Activated gamma-delta T cell treated with anti-CD3 and anti-CD28 coated beads, Interleukin-2, amount 50 U/mL, for 16 hours (primary cell): ENCODE measurements at regions not wholly inside any gene's neighbourhood (a gene's known extent, or its start where the extent isn't known, plus 50 kb on each side); places are given as distances from the start of the nearest gene placed in this dataset.

ENCODE experiments used
- DNase-seq: peaks from one replicate; pipeline ENCODE4 v3.0.0-alpha.2; 2020; ENCODE audit warnings: low read depth

DNA sequence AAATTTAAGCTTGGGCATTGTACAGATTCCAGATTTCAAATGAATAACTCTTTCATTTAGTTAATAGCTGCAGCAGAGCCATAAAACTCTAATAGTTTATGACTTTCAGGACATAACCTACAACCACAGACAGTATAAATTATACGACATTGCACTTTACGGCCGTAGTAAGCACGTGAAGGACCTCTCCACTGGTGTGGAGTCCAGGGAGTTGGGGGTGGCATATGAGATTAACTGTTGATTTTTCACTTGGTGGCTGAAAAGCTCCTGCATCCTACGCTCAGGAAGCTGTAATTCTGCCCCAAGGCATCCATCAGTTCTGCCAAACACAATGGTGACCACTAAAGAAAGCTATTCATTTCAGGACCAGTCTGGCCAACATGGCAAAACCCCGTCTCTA lies 376.2 kb downstream of the SOX11 start:
- DNase-seq = no peak

DNA sequence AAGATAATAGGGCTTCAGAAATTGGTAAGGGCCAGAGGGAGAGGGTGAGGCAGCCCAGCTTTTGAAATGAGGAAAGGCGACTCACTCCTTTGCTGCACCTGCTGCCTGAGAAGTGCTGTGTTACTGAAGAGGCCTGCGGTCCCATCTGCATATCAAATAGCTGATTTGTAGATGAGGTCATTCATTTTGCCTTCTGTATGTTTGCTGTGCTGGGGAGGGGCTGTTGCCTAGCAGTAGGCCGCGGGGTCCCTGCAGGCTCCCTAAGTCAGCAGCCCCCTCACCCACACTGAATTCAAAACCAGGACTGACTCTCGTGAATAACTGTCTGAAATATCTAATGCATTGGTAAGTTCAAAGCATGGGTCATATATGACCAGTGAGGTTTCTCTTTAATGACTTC lies 377.2 kb downstream of the SOX11 start:
- no peak for DNase-seq

DNA sequence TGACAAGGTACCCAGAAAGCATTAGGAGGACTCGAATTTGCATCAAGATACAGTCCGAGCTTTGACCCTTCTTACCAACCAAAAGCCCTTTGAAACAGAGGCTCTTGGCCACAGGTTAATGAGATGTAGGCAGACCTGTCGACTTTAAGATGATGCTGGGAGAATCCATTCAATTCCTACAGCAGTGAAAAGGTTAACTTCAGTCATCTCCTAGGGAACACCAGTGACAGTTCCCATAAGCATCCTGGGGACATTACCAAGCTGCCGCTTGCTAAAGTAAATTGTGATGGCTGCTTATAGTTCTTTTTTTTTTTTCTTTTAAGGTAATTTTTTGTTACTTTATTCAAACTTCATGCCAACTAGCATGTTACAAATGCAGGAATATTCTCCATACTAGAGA lies 379.3 kb downstream of the SOX11 start:
- no peak for DNase-seq

DNA sequence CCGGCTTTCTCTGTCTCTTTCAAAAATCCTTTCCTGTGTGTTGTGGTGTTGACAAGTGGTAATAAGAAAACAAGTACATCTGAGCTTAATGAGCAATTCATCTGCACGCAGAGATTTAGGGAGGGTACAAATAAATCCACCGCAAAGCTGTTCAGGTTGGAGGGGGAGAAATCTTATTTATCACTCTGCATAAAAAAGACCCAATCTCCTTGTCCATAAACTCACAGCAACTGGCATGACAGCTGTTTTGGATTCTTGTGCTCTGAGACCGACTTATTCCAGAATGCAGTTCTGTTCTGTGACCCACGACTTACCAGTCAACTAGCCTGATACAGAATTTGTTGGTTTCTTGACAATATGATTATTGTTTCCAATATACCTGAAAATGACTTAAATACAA lies 380.1 kb downstream of the SOX11 start:
- DNase-seq = no peak

DNA sequence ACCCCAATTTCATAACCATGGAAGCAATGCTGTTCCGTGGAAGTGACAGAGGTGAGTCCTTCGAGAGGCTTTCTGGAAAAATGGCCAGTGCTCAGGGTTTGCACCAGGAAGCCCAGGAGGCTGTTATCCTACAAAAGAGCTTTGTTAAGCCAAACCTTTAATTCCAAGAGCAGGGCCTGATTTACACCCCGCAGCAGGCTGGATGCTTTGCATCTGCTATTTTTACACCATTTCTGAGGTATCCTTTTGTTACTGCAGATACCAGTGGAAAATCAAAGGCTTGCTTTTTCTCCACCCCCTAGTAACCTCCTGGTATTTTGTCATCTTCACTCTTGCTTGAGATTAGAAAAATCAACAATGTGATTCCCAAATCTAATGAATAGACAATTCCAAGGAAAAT lies 380.6 kb downstream of the SOX11 start:
- DNase-seq = no peak

DNA sequence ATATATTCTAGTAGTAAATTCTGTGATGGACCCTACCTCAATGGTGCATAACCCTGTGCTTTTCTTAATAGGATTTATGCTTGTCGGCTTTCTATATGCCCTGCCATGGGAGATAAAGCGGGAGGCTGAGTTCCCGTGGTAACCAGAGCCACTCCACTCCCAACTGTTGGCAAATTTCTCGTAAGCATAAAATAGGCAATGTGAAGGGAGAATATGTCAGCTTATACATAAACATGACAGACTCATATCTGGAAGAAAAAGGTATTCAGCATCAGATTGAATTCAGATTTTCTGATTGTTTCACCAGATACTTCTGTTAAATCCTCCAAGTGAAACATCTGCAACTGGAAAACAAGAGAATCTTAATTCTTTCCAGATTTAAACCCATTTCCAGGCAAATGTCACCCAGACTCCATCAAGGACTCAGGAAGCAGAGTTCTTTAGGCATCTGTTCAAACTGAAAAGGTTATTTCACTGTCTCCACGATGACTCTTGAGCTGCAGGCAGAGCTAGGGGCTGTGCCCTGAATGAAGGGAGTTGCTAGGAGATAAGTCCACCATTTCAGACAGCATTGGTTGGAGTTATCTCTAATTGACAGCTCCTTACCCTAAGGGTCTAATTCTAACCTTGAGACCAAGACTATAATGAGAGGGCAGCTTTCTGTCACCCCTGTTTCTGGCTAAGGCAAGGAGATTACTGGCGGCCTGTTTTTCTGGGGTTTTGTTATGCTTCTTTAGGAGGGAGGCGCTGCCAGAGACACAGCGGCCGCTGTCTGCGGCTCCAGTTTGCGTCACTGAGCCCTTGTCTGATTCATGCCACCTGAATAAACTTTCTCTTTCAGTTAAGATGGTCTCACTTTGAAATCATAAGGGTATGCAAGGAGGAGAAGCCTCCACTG lies 381.3 kb downstream of the SOX11 start:
- no peak for DNase-seq

DNA sequence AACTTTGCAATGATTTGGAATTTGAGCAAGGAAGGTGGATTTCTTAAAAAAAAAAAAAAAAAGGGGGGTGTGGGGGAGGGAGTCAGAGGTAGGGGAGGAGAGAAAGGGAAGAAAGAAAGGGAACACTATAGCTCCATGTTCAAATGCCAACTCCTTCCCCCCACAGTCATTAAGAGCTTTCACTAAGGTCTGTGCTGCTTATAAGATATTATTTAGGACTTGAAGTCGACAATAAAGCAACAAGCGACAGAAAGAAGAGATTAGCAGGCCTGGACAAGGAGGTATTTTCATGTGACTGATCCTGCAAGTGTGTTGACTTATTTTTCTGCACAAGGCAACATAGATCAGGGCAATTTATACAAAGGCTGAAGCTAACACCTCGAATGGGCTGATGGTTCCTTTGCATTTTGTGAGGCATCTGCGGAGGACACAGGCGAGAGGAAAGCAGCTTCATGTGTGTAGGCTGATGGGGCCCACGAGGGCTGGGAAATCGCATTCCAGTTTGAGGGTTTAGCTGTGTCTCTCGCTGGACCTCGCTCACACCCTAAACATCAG lies 382.0 kb downstream of the SOX11 start:
- DNase-seq = no peak

DNA sequence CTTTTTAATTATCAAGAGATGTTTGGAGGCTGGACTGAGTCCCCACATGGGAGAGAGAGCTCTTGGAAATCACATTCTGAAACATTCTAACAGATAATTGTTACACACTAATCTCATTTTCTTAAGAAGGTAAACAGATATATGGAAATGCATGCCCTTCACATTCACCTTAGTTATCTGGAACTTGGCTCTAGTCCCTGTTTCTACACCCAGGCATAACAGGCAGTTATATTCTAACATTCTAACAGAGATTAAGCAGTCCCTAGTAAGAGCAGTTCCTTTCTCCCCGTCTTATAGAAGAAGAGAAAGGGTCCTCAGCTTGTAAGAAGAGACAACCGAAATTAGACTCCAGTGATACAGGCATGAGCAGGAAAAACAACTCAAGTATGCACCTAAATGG lies 385.4 kb downstream of the SOX11 start:
- no peak for DNase-seq

DNA sequence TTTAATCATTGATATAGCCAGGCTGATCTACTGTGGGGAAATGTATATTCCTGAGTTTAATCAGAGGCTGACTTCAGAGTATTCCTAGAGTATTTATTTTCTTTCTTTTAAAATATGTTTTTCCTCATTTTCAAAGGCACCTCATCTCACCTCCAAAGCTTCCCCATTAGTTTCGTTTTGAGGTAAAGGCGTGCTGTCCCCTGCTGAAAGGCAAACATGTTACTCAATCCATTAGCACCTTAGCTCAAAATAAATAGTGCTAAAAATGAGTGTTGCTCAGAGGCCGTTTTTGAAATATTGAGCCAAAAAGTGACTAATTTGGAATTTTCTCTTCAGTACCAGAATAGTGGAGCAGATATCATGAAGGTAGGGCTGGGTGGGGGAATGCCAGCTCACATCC lies 386.2 kb downstream of the SOX11 start:
- no peak for DNase-seq

DNA sequence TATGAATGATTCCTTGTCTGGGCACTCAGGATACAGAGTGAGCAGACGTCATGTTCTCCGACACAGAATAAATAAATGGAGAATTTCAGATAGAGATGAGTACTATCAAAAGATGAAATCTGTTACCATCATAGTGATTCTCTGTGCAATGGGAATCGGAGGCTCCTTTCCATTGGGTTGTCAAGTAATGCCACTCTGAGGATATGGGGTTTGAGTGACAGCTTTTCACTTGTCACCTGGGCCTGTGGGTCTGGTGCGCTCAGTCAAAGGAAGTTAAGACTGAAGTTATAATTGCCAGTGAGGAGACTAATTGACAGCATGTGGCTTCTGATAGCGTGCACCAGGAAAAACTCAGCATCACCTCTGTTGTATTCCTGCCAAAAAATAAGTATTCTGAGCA lies 387.2 kb downstream of the SOX11 start:
- DNase-seq = no peak

DNA sequence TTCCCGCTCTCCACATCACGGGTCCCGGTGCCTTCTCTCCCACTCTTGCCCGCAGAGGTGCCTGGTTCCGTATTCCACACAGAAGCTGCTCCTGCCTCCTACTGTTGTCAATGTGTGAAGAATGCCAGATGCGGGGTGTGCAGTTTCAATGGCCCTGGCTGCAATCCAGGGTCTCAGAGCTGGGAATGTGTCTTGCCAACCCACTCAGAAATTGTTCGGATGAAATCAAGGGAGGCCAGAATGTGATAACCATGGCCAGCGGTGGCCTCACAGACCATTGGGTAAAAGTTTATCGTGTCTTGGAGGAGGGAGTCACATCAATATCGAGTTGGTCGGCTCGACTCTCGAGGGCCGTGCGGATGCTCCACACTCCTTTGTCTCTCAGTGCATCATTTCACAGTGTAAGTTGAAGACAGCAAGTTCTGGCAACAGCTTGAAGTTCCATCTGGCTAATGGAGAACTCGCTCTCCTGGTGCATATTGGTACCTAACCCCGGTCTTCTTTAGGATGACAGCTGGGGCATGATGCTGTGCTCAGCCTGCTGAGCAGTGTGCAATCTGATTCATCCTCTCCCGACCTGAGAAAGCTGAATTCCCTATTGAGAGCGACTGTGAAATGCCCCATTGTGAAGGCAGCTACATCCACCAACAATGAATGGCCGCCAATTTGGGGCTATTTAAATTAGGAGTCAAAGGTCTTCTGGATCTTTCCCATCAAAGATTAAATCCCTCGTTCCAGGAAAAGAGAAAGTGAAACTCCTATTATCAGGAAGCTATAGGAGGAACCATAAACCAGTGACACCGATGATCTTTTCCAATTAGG lies 389.0 kb downstream of the SOX11 start:
- DNase-seq = no peak

DNA sequence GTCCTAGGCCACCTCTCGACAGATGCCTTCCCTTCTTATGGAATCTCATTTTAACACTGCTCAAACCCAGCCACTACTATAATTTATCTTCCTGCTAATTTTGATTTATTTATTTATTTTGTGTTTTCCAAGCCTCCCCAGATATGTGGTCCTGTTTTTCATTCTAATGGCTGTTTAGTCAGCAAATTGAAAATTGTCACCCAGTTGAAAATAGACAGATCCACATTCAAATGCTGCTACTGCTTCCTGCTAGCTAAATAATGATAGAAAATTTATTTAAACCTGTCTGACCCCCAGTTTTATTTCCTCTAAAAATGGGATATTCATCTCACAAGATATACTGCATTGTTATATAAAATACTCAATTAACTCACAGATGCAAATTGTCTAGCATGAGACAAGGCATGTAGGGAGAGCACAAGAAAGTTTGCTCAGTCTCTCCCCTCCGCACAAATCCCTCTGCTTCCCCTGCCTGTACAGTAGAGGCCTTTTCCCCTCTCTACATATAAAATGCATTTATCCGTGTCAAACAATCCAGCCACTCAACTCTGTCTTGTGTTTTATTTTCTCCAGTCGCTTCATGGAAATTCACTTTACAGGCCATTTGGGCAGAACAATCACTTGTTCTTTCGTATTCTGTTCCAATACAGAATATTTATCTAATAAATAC lies 389.9 kb downstream of the SOX11 start:
- DNase-seq = no peak

DNA sequence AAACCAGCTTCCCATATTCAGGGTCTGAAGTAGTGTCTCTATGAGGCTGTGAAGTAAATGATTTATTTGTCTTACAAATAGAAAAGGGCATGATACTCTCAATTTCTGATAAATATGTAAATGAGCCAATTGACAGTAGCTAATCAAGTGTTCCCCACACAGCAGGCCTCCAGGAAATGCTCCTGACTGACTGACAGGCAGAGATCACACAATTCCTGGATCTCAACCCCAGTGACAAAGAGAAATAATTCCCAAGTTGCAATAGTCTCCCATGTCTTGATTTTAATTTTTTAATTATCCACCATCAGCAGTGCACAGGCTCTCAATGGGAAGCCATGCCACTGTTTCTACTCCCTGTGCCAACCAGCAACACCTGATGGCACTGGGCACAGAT lies 390.4 kb downstream of the SOX11 start:
- DNase-seq = no peak

DNA sequence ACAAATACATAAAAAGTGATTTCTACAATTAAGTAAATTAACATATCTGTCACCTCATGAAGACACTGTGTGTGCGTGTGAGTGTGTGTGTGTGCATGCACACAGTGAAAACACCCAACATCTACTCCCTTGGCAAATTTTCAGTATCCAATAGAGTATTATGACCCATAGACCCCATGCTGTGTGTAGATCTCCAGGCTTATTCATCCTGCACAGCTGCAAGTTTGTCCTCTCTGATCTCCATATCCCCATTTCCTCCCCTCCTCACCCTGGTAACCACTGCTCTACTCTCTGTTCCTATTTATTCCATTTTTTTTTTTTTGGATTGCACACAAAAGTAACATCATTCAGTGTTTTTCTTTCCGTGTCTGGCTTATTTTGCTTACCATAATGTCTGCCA lies 391.0 kb downstream of the SOX11 start:
- DNase-seq = no peak

DNA sequence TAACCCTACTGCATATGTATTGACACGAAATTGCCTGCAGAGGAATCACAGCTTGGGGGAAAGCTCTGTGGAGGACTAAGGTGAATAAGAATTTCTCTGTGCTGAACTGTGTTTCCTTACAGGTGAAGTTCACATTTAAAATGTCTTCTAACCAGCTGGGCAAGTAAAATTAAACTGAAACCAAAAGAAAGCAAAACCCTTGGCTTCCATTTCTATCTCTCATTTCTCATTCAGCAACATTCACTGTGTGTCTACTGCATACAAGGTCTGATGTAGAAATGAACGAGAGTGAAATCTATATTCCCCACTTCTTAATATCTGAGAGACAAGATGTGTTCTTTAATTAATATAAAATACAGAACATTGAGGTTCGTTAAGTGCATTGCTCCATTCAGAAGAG lies 397.3 kb downstream of the SOX11 start:
- no peak for DNase-seq

DNA sequence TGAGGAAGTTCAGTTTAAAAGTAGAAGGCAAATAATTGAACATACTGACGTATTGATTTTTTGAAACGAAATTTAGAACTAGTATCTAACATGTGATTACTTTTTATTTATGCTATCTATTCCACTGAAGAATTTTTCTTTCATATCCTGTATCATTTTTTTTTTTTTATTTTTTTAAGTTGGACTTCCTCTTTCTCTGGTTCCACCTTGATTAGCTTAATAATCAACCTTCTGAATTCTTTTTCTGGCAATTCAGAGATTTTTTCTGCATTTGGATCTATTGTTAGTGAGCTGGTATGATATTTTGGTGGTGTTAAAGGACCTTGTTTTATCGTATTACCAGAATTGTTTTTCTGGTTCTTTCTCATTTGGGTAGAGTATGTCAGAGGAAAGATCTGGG lies 411.2 kb downstream of the SOX11 start:
- DNase-seq = no peak

DNA sequence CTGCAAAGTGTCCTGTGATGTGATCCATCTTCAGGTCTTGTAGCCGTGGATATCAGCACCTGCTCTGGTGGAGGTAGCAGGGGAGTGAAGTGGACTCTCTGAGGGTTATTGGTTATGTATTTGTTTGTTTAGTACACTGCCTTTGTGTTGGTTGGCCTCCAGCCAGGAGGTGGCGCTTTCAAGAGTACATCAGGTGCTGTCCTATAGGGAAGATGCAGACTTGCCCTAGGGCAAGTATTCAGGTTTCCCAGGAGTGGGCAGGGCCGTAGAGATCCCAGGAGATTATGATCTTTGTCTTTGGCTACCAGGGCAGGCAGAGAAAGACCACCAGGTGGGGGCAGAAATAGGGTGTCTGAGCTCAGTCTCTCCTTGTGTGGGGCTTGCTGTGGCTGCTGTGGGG lies 411.8 kb downstream of the SOX11 start:
- DNase-seq = no peak

DNA sequence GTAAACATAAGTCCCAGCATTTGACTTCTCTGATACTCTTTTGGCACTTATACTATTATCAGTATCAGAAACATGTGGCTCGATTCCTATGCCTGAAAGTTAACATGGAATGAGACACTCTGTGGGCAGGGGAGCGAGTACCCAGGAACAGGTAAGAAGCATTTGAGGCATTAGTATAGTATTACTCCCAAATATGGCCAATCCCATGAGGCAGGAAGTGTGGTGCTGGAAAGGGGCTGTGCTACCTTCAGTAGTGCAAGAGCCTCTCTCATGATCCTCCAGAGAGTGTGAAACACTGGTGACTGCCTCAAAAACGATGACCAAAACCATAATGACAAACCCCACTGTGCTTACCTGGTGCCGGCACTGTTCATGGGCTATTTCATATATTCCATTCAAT lies 415.1 kb downstream of the SOX11 start:
- no peak for DNase-seq

DNA sequence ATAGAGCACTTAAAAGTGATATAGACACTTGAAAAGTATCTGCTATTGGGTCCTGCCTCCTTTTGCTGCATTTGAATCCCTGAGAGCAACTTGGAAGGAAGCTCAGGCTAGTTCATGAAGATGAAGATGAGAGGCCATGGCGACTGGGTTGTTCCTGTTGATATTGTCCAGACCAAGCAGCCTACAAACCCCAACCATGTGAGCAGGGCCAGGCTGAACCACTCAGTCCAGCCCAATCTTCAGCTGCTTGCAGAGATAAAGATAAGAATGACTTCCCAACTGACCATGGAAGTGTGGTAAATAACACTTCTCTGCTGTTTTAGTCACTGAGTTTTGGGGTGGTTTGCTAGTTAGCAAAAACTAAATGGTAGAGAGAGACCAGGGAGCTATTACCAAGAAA lies 417.6 kb downstream of the SOX11 start:
- no peak for DNase-seq

DNA sequence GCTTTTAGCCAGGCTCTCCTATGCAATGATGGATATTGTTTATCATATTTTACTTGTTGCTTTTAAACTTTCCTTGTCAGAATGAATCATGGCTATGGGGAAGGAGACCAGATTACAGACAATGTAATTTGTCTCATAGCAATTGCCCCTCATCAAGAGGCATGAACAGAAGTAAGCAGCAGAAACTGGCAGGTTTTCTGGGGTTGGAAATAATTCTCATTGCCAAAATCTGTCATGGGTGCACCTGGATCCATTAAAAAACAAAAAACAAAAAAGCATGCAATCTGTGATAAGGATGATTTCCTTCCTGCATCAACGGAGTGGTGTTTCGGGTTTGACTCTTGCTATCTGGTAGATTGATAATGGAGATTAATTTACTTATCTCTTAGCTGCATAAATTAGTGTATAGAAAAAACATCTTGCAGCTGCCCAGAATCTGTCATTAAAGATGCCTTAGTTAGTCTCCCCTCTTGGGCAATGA lies 419.6 kb downstream of the SOX11 start:
- DNase-seq = no peak

DNA sequence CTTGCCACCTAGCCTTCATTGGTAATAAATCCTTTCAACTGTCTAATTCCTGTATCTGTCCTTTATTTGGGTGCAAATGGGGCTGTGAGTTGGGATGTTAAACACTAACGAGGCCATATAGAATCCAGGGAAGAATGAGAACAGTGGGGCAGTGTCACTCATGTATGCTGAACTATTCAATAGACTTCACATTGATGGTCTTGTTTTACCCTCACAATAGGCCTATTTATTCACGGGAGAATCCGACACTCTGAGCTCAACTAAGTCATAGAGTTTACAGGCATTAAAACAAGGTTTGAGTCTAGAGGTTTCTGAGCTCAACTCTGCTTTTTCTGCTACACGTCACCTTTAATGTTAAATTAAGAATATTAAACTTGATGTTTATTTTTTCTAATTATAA lies 421.6 kb downstream of the SOX11 start:
- DNase-seq = no peak

DNA sequence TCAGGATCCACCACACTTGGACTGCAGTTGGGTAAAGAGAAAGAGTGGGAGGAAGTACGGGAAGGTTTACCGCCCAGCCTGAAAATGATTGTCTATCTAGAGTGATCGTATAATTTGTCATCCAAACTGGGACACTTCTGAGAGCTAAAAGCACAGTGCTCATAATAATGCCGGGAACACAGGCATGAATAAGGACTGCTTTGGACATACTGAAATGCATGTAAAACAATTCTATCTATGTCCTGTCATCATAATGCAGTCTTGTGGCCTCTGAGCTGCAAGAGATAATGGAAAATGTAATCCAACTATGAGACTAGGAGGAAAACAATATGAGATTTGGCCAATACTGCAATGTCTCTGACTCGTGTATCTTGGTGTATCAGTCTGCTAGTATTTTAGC lies 435.5 kb downstream of the SOX11 start:
- DNase-seq = no peak
